ENCODE measurements at regions not wholly inside any gene's neighbourhood (a gene's known extent, or its start where the extent isn't known, plus 50 kb on each side); places are given as distances from the start of the nearest gene placed in this dataset.

DNA sequence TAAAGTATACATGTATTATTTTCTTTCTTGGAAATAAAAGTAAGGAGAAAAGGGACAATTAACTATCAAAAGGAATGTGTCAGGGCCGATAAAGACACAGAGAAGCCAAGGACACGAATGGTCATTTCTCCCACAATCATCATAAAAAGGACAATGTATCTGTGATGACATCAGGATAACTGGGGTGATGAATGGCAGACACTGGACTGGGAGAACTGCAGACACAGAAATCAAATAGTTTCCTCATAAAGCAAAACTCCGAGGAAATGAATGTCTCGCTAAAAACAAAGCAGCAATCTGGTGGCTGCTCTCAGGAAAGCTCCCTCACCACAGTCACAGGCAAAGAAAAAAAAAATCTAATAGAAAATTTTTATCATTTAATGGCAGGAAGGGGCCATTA lies 69.3 kb upstream of the NPY start:
- H3K27ac Mint-ChIP-seq: no peak overlapping the region
- H3K36me3 ChIP-seq (ENCODE audit: control insufficient read depth, insufficient read depth, low read length): no peaks in the 10 kb centered on the region
- H3K9me3 ChIP-seq (ENCODE audit: control insufficient read depth in 2 of 2, low read length in 2 of 2): no peaks in the 10 kb centered on the region
- ATAC-seq (ENCODE audit: low read depth in 2 of 2): no peak
- DNase-seq: no peak
- H3K27me3 ChIP-seq (ENCODE audit: control insufficient read depth, insufficient read depth, low read length): no peaks in the 10 kb centered on the region
- no peaks in the 10 kb centered on the region for H3K4me1 Mint-ChIP-seq
- no peak overlapping the region for H3K4me3 Mint-ChIP-seq
- peaks cover 5% of the 10 kb centered on the region for H3K27me3 Mint-ChIP-seq
- H3K4me3 ChIP-seq (ENCODE audit: low read depth, low read length): no peak overlapping the region
- H3K4me1 ChIP-seq (ENCODE audit: control insufficient read depth, insufficient read depth, low read length, poor library complexity, severe bottlenecking): no peaks in the 10 kb centered on the region
- no peaks in the 10 kb centered on the region for H3K36me3 Mint-ChIP-seq
- H3K9me3 Mint-ChIP-seq: no peaks in the 10 kb centered on the region
- no peak overlapping the region for H3K27ac ChIP-seq (ENCODE audit: insufficient read depth, low read length, poor library complexity, severe bottlenecking)

DNA sequence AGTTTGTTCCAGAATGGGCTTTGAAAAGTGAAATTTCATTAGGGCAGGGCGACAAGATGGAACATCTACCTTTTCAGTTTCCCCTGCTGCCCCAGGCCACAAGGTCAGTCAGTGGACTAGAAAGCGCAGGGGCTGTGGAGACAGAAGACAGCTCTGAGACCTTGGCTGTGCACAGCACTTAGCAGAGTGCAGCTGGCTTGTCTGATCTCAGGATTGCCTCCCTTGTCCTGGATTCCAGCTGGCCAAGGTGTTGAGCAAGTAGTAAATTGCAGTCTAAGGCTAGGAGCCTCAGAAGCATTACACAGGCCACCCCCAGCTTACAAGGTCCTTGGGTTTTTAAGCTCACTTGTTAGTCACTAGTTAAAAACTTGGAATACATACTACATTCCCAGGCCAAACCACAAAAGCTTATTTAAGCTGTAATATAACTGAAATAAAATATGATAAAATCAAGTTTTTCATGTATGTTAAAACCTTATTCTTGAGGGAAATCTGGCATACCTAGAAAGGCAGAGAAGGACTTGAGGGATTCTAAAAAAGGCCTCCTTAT lies 67.3 kb upstream of the NPY start:
- ATAC-seq (ENCODE audit: low read depth in 2 of 2) (no peak), DNase-seq (no peak)
- Histone ChIP-seq H3K4me1 (ENCODE audit: control insufficient read depth, insufficient read depth, low read length, poor library complexity, severe bottlenecking) (no peaks in the 10 kb centered on the region), H3K36me3 (ENCODE audit: control insufficient read depth, insufficient read depth, low read length) (no peaks in the 10 kb centered on the region), H3K27me3 (ENCODE audit: control insufficient read depth, insufficient read depth, low read length) (no peaks in the 10 kb centered on the region), H3K9me3 (ENCODE audit: control insufficient read depth in 2 of 2, low read length in 2 of 2) (no peaks in the 10 kb centered on the region), H3K27ac (ENCODE audit: insufficient read depth, low read length, poor library complexity, severe bottlenecking) (no peak overlapping the region), H3K4me3 (ENCODE audit: low read depth, low read length) (no peak overlapping the region)
- H3K4me3 Mint-ChIP-seq: no peak overlapping the region
- H3K36me3 Mint-ChIP-seq: no peaks in the 10 kb centered on the region
- no peaks in the 10 kb centered on the region for H3K4me1 Mint-ChIP-seq
- H3K27me3 Mint-ChIP-seq: peaks cover 5% of the 10 kb centered on the region
- H3K27ac Mint-ChIP-seq: no peak overlapping the region
- no peaks in the 10 kb centered on the region for H3K9me3 Mint-ChIP-seq

DNA sequence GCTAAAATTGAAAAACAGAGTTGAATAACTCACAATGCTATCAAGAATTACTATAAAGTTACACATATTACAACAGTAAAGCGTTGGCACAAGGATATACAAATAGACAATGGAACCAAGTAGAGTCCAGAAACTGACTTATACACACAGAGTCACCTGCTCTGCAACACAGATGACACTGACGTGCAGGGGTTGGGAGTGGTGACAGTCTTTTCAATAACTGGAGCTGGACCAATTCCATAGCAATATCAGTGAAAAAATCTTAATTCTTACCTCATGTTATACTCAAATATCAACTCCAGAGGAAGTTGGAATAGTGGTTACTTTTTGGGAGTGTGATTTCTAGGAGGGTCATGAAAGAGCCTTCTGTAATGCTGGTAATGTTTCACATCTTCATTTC lies 62.5 kb upstream of the NPY start:
- H3K4me3 Mint-ChIP-seq: no peak overlapping the region
- H3K27me3 ChIP-seq (ENCODE audit: control insufficient read depth, insufficient read depth, low read length): no peaks in the 10 kb centered on the region
- ATAC-seq (ENCODE audit: low read depth in 2 of 2): no peak

DNA sequence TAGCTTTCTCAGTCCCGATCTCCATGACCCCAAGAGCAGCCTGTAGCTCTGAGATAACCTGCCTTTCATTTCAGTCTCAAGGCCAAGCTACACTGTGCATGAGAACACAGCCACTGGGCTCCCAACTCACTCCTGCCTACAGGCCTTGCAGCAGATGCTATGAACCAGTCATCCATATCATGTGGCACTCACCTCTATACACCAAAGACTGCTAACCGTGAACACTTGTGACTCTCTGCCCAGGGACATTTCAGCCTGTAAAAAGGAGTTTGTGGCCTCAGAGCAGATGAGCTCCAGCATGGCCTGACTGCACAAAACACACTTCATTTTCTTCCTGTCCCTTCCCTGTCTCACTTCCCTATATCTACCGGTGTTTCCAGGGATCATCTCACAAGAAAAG lies 56.9 kb upstream of the NPY start:
- no peaks in the 10 kb centered on the region for H3K36me3 Mint-ChIP-seq
- H3K27me3 Mint-ChIP-seq: peaks cover 14% of the 10 kb centered on the region
- Histone ChIP-seq H3K36me3 (ENCODE audit: control insufficient read depth, insufficient read depth, low read length) (no peaks in the 10 kb centered on the region), H3K27me3 (ENCODE audit: control insufficient read depth, insufficient read depth, low read length) (no peaks in the 10 kb centered on the region), H3K4me3 (ENCODE audit: low read depth, low read length) (no peak overlapping the region), H3K9me3 (ENCODE audit: control insufficient read depth in 2 of 2, low read length in 2 of 2) (no peaks in the 10 kb centered on the region), H3K4me1 (ENCODE audit: control insufficient read depth, insufficient read depth, low read length, poor library complexity, severe bottlenecking) (peaks cover 4% of the 10 kb centered on the region), H3K27ac (ENCODE audit: insufficient read depth, low read length, poor library complexity, severe bottlenecking) (no peak overlapping the region)
- peaks cover 0 to 21% (median 14%) of the 10 kb centered on the region in 4 donors for H3K4me1 Mint-ChIP-seq
- peak overlapping the region in 2 of 3 donors; percentile 55 to 59 for H3K27ac Mint-ChIP-seq
- ATAC-seq (ENCODE audit: low read depth in 2 of 2) (peak; percentile 12 to 28), DNase-seq (no peak)
- H3K4me3 Mint-ChIP-seq: peak overlapping the region in 1 of 4 donors; percentile 13
- peaks cover 0 to 10% (median 2%) of the 10 kb centered on the region in 7 donors for H3K9me3 Mint-ChIP-seq

More for the DNA sequence above, 62.5 kb upstream of the NPY start:
- no peaks in the 10 kb centered on the region for H3K36me3 ChIP-seq (ENCODE audit: control insufficient read depth, insufficient read depth, low read length)
- Mint-ChIP-seq H3K27ac (no peak overlapping the region), H3K36me3 (no peaks in the 10 kb centered on the region), H3K9me3 (peaks cover 0 to 10% (median 2%) of the 10 kb centered on the region in 7 donors), H3K4me1 (peaks cover 0 to 3% (median 0%) of the 10 kb centered on the region in 4 donors), H3K27me3 (peaks cover 10% of the 10 kb centered on the region)
- no peak overlapping the region for H3K4me3 ChIP-seq (ENCODE audit: low read depth, low read length)
- H3K4me1 ChIP-seq (ENCODE audit: control insufficient read depth, insufficient read depth, low read length, poor library complexity, severe bottlenecking): no peaks in the 10 kb centered on the region
- H3K9me3 ChIP-seq (ENCODE audit: control insufficient read depth in 2 of 2, low read length in 2 of 2): no peaks in the 10 kb centered on the region
- DNase-seq: no peak
- no peak overlapping the region for H3K27ac ChIP-seq (ENCODE audit: insufficient read depth, low read length, poor library complexity, severe bottlenecking)

DNA sequence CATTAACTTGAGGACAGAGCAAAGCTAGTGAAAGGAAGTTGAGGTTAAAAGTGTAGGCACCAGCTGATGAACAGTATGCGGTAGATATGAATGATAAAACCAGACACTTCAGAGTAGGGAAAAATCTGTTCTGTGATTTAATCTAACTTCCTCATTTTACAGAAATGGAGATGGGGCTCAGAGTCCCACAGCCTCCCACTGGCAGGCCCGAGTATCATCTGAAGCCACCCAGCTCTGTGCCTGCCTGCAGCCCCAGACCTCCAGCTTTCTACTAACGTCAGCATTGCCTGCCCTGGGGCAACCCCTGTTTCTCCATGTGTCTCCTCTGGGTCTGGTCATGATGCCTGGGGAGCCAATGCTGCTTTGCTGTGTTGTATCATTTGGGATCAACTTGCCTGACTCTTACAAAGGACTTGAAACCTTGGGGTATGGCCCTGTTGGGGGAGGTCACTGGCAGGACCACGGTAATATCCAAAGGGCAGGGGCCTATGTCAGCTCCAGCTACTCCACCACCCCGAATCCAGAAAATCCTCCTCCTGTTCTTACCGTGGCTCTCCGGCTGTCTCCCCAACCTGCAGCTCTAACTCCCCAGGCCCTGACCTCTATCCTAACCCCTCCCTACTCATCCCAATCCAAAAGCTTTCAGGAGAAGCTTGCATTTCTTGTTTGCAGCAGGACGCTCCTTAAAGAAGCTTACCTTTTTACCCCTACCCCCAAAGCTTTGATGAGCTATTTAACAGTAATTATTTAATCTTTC lies 56.2 kb upstream of the NPY start:
- H3K4me3 ChIP-seq (ENCODE audit: low read depth, low read length): no peak overlapping the region
- Mint-ChIP-seq H3K27me3 (peaks cover 13% of the 10 kb centered on the region), H3K27ac (peak overlapping the region in 2 of 3 donors; percentile 55 to 59), H3K4me3 (peak overlapping the region in 1 of 4 donors; percentile 17), H3K9me3 (peaks cover 0 to 10% (median 2%) of the 10 kb centered on the region in 7 donors), H3K36me3 (no peaks in the 10 kb centered on the region), H3K4me1 (peaks cover 0 to 21% (median 14%) of the 10 kb centered on the region in 4 donors)
- peaks cover 4% of the 10 kb centered on the region for H3K4me1 ChIP-seq (ENCODE audit: control insufficient read depth, insufficient read depth, low read length, poor library complexity, severe bottlenecking)
- H3K9me3 ChIP-seq (ENCODE audit: control insufficient read depth in 2 of 2, low read length in 2 of 2): no peaks in the 10 kb centered on the region
- DNase-seq: peak in 2 of 3 donors; percentile 13 to 36
- H3K27me3 ChIP-seq (ENCODE audit: control insufficient read depth, insufficient read depth, low read length): peaks cover 2% of the 10 kb centered on the region
- no peak overlapping the region for H3K27ac ChIP-seq (ENCODE audit: insufficient read depth, low read length, poor library complexity, severe bottlenecking)
- ATAC-seq (ENCODE audit: low read depth in 2 of 2): peak; percentile 50 to 59
- H3K36me3 ChIP-seq (ENCODE audit: control insufficient read depth, insufficient read depth, low read length): no peaks in the 10 kb centered on the region

DNA sequence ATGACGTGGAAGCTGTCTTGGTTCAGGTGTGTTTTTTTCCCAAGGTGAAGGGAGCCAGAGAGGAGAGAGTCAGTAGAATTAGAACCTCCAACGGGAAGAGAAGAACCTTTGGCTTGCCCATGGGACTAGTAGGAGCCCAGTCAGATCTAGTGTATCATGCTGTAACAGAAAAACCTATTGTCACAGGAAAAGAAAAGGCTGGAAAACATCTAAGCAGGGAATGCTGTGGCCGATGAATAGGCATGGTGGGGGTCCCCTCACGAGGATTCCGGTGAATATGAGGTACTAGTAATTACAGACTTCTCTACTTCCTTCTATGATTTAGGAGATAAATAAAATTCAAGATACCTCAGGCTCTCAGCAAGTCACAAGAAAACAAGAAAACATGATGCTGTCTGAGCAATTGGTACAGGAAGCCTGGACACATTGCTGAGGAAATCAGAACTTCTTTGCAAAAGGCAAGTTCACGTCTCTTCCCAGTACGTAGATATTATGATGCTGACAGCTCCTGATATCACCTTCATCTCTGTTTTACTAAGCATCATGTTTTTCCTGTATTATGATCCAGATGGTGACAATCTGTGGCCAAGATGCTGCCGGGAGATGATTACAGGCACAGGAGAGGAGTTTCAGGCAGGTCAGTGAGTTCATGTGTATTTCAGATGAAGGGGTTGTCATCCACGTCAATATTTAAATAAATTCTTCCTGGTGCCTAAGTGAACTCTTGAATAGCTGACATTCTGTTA lies 54.3 kb upstream of the NPY start:
- Histone ChIP-seq H3K4me1 (ENCODE audit: control insufficient read depth, insufficient read depth, low read length, poor library complexity, severe bottlenecking) (peaks cover 4% of the 10 kb centered on the region), H3K27ac (ENCODE audit: insufficient read depth, low read length, poor library complexity, severe bottlenecking) (no peak overlapping the region), H3K36me3 (ENCODE audit: control insufficient read depth, insufficient read depth, low read length) (no peaks in the 10 kb centered on the region), H3K27me3 (ENCODE audit: control insufficient read depth, insufficient read depth, low read length) (peaks cover 2% of the 10 kb centered on the region), H3K9me3 (ENCODE audit: control insufficient read depth in 2 of 2, low read length in 2 of 2) (no peaks in the 10 kb centered on the region), H3K4me3 (ENCODE audit: low read depth, low read length) (no peak overlapping the region)
- Mint-ChIP-seq H3K4me1 (peaks cover 0 to 21% (median 14%) of the 10 kb centered on the region in 4 donors), H3K27ac (no peak overlapping the region), H3K9me3 (no peaks in the 10 kb centered on the region), H3K4me3 (no peak overlapping the region), H3K27me3 (peaks cover 4% of the 10 kb centered on the region), H3K36me3 (no peaks in the 10 kb centered on the region)
- DNase-seq (no peak), ATAC-seq (ENCODE audit: low read depth in 2 of 2) (no peak)

DNA sequence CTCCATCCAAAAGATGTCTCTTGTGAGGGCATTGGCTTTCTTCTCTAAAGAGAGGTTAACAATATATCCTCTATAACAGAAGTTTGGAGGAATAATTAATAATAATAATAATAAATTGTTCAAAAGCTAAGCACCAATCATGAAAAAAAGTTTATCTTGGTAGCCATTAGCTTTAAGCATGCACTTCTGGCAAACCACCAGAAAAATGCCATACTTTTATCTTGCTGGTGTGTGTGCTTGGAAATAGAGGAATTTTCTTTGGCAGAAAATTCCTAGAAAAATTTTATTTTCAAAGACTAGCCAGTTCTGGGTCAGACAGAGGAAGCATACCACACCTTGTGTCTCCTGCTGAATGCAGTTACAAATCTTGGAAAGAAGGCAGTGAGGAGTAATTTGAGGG lies 52.5 kb upstream of the NPY start:
- Mint-ChIP-seq H3K27ac (no peak overlapping the region), H3K27me3 (peaks cover 4% of the 10 kb centered on the region), H3K9me3 (no peaks in the 10 kb centered on the region), H3K4me3 (no peak overlapping the region), H3K4me1 (peaks cover 0 to 21% (median 12%) of the 10 kb centered on the region in 4 donors), H3K36me3 (no peaks in the 10 kb centered on the region)
- no peaks in the 10 kb centered on the region for H3K9me3 ChIP-seq (ENCODE audit: control insufficient read depth in 2 of 2, low read length in 2 of 2)
- H3K27ac ChIP-seq (ENCODE audit: insufficient read depth, low read length, poor library complexity, severe bottlenecking): no peak overlapping the region
- H3K27me3 ChIP-seq (ENCODE audit: control insufficient read depth, insufficient read depth, low read length): peaks cover 3% of the 10 kb centered on the region
- no peak for ATAC-seq (ENCODE audit: low read depth in 2 of 2)
- DNase-seq: no peak
- no peaks in the 10 kb centered on the region for H3K36me3 ChIP-seq (ENCODE audit: control insufficient read depth, insufficient read depth, low read length)
- peaks cover 4% of the 10 kb centered on the region for H3K4me1 ChIP-seq (ENCODE audit: control insufficient read depth, insufficient read depth, low read length, poor library complexity, severe bottlenecking)
- H3K4me3 ChIP-seq (ENCODE audit: low read depth, low read length): no peak overlapping the region
